Type B pancreatic cell (in vitro differentiated cells): ENCODE measurements at regions not wholly inside any gene's neighbourhood (a gene's known extent, or its start where the extent isn't known, plus 50 kb on each side); places are given as distances from the start of the nearest gene placed in this dataset.

Experiments used
- DNase-seq: peaks from one replicate; pipeline ENCODE4 v3.0.0; 2021; ENCODE audit warnings: mixed read lengths; ENCODE audit not compliant: unreplicated experiment; ENCODE audit errors: extremely low spot score
- H3K27ac Mint-ChIP-seq: 2 replicates; pipeline ENCODE4 v1.8.0; 2021; ENCODE audit warnings: mild to moderate bottlenecking, mixed read lengths
- H3K27me3 Mint-ChIP-seq: 2 replicates; pipeline ENCODE4 v1.8.0; 2021; ENCODE audit warnings: mixed read lengths
- H3K36me3 Mint-ChIP-seq: 2 replicates; pipeline ENCODE4 v1.8.0; 2021; ENCODE audit warnings: mixed read lengths
- H3K4me1 Mint-ChIP-seq: one replicate; pipeline ENCODE4 v1.8.0; 2021; ENCODE audit warnings: mixed read lengths; ENCODE audit not compliant: unreplicated experiment
- H3K4me3 Mint-ChIP-seq: 2 replicates; pipeline ENCODE4 v1.8.0; 2021; ENCODE audit warnings: mild to moderate bottlenecking, mixed read lengths
- H3K9me3 Mint-ChIP-seq: 2 replicates; pipeline ENCODE4 v1.8.0; 2021; ENCODE audit warnings: mixed read lengths
- TF ChIP-seq, protein P1 (sequence below): fragments of 200-600 bp; sonication (generic); conservative IDR thresholded peaks from 2 replicates; pipeline ENCODE4 v1.5.0; 2021; ENCODE audit warnings: antibody characterized with exemption, mild to moderate bottlenecking

DNA sequence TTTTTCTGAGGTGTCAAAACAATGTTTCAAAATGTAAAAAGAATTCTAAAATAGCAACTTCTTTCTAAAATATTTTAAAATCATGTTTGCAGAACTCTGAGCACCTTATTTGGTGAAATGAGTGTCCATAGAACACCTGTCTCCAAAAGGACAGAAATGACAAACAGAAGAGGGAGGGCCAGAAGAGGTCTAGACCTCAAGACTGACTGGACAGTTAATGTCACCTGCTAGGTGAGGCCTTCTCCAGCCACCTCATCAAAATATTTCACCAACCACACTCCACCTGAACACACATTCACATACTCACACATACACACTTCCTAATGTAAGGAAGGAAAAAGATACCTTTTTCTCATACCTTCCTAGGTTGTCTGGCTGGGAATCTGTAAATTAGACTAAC, 147.8 kb upstream of the PLEKHA5 start:
- TF ChIP-seq, protein P1, sequence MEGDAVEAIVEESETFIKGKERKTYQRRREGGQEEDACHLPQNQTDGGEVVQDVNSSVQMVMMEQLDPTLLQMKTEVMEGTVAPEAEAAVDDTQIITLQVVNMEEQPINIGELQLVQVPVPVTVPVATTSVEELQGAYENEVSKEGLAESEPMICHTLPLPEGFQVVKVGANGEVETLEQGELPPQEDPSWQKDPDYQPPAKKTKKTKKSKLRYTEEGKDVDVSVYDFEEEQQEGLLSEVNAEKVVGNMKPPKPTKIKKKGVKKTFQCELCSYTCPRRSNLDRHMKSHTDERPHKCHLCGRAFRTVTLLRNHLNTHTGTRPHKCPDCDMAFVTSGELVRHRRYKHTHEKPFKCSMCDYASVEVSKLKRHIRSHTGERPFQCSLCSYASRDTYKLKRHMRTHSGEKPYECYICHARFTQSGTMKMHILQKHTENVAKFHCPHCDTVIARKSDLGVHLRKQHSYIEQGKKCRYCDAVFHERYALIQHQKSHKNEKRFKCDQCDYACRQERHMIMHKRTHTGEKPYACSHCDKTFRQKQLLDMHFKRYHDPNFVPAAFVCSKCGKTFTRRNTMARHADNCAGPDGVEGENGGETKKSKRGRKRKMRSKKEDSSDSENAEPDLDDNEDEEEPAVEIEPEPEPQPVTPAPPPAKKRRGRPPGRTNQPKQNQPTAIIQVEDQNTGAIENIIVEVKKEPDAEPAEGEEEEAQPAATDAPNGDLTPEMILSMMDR = no peak
- Mint-ChIP-seq H3K27ac (no peak overlapping the region), H3K27me3 (no peaks in the 10 kb centered on the region), H3K36me3 (peaks cover 8% of the 10 kb centered on the region), H3K9me3 (peaks cover 13% of the 10 kb centered on the region), H3K4me3 (no peak overlapping the region), H3K4me1 (no peaks in the 10 kb centered on the region)
- DNase-seq = no peak

DNA sequence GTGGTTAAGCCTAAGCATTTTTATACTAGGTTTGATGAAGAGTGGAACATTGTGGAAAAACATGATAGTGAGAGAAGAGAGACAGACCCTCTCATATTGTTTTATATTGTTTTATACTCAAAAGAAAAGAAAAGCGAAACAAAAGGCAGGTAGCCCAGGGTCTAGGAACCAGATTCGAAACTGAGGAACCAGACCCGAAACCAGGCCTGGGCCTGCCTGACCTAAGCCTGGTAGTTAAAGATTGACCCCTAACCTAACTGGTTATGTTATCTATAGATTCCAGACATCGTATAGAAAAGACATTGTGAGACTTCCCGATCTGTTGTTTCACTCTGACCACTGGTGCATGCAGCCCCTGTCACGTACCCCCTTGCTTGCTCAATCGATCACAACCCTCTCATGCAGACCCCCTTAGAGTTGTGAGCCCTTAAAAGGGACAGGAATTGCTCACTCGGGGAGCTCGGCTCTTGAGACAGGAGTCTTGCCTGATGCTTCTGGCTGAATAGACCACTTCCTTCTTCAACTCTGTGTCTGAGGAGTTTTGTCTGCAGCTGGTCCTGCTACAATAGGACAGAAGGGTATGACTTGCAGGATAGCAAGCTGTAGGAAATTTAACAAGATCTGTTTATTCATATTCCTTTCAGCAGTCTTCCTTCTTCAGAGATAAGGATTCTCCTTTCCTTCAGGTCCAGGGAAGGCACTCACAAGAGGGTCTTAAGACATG, 147.1 kb upstream of the PLEKHA5 start:
- DNase-seq = no peak
- TF ChIP-seq, protein P1 = no peak
- H3K4me3 Mint-ChIP-seq = no peak overlapping the region
- H3K36me3 Mint-ChIP-seq = peaks cover 1% of the 10 kb centered on the region
- H3K9me3 Mint-ChIP-seq = peaks cover 6% of the 10 kb centered on the region
- no peak overlapping the region for H3K27ac Mint-ChIP-seq
- no peaks in the 10 kb centered on the region for H3K4me1 Mint-ChIP-seq
- H3K27me3 Mint-ChIP-seq = no peaks in the 10 kb centered on the region

DNA sequence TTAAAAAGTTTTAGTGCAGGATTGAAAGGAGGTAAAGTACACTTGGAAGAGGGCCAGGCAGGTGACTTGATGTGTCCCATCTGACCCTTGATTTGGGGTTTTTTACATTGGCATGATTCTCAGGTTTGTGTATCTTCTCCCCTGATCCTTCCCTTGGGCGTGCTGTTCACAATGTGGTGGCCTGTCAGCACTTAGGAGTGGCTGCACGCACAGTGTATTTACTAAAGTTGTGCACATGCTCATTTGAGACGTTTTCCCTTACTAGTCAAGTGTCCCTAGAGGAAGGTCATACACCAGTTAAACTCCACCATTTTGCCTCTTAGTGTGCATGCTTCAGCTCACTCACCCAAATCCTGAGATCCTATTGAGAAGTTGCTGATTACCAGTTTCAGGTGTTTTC, 145.7 kb upstream of the PLEKHA5 start:
- no peak for DNase-seq
- Mint-ChIP-seq H3K4me3 (no peak overlapping the region), H3K27me3 (no peaks in the 10 kb centered on the region), H3K4me1 (no peaks in the 10 kb centered on the region), H3K9me3 (no peaks in the 10 kb centered on the region), H3K36me3 (no peaks in the 10 kb centered on the region), H3K27ac (no peak overlapping the region)
- TF ChIP-seq, protein P1 = no peak

DNA sequence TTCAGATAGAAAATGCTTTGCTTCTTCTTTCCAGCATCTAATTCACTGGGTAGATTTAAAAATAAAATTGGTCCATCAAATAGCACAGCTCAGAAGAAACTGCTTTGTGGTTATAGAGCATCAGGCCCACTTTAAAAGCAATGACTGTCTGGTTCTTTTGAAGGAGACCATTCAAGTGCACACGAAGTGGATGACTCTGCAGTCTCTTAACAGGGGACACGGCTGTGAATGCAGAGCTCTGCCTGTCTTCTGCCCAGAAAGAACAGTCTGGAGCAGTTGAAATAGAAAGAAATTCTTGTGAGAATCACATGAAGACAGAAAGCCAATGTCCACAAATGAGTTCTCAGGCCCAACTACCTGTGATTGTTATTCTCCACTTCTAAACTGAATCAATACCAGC, 138.7 kb upstream of the PLEKHA5 start:
- Mint-ChIP-seq H3K27me3 (no peaks in the 10 kb centered on the region), H3K9me3 (no peaks in the 10 kb centered on the region), H3K27ac (no peak overlapping the region), H3K4me3 (no peak overlapping the region), H3K4me1 (no peaks in the 10 kb centered on the region), H3K36me3 (no peaks in the 10 kb centered on the region)
- TF ChIP-seq, protein P1 = no peak
- DNase-seq = no peak

DNA sequence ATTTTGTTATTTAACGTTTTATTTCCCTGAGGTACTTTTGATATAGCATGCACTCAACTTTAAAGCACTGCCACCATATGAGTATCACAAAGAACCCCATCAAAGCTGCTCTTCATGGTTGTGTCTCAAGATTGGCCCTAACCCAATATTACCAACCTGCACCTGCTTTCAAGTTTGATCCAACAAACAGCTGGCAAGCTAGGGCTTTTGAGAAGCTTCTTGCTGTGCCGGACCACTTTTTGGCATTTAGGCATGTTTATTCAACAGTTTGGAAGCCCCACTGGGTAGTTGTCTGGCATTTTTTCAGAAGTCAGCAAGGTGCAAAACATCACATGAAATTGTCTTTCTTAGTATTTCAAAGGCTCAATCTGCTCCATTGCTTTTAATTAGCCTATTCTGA, 137.2 kb upstream of the PLEKHA5 start:
- H3K4me3 Mint-ChIP-seq = no peak overlapping the region
- no peak overlapping the region for H3K27ac Mint-ChIP-seq

More for the DNA sequence above, 137.2 kb upstream of the PLEKHA5 start:
- Mint-ChIP-seq H3K9me3 (no peaks in the 10 kb centered on the region), H3K27me3 (no peaks in the 10 kb centered on the region), H3K4me1 (no peaks in the 10 kb centered on the region), H3K36me3 (no peaks in the 10 kb centered on the region)
- TF ChIP-seq, protein P1 = no peak
- no peak for DNase-seq
